Endothelial cell of umbilical vein (primary cell): ENCODE measurements at regions not wholly inside any gene's neighbourhood (a gene's known extent, or its start where the extent isn't known, plus 50 kb on each side); places are given as distances from the start of the nearest gene placed in this dataset.
"Not testable (repeated sequence)": the region's sequence is repeated elsewhere in the genome, so short reads cannot be mapped to it uniquely, and the experiment has no call there.

ENCODE experiments used
- BruUV-seq: library from RNA; stranded (reverse); fragments of 400-500 nt; replicated peaks from 2 replicates; lab custom pipeline; 2021; lab: Mats Ljungman, UMichigan
- CTCF ChIA-PET: fragments of 300-600, 350-600 bp; sonication (Branson Sonifier 250); formaldehyde crosslinking; loops from one replicate; lab custom pipeline; 2021; ENCODE audit warnings: antibody characterized with exemption, inconsistent platforms; lab: Charles Lee
- POLR2A ChIA-PET: fragments of 300-600, 350-600 bp; sonication (Branson Sonifier 250); formaldehyde crosslinking; loops from one replicate; lab custom pipeline; 2021; ENCODE audit warnings: antibody characterized with exemption, inconsistent platforms; lab: Charles Lee
- DNase-seq: peaks from one replicate; pipeline ENCODE4 v3.0.0-alpha.2; 2011; ENCODE audit warnings: low read depth, low spot score
- FAIRE-seq: peaks from 2 replicates; lab custom pipeline; 2011; peaks lifted over from hg19 to GRCh38; lab: Jason Lieb, UNC
- H2AFZ ChIP-seq: 2 replicates; pipeline ENCODE4 v1.6.0; 2012; ENCODE audit warnings: low read depth, low read length, control low read depth, inconsistent platforms
- H3K27ac ChIP-seq: 2 replicates; pipeline ENCODE4 v1.5.1; 2011; ENCODE audit warnings: low read depth, mild to moderate bottlenecking, control low read depth, low read length, moderate library complexity; ENCODE audit not compliant: insufficient read depth
- H3K27me3 ChIP-seq, 2 experiments: 2 replicates each; pipeline versions ENCODE4 v1.6.0 to v1.6.1; 2011; ENCODE audit warnings: low read length in 2 of 2, mixed read lengths in 1 of 2; ENCODE audit not compliant: control insufficient read depth in 2 of 2, insufficient read depth in 2 of 2
- H3K36me3 ChIP-seq, 2 experiments: 2 replicates in 1 of 2; 3 replicates in 1 of 2; pipeline ENCODE4 v1.5.1; 2011; ENCODE audit warnings: low read length in 2 of 2, mild to moderate bottlenecking in 1 of 2, moderate library complexity in 1 of 2; ENCODE audit not compliant: control insufficient read depth in 2 of 2, insufficient read depth in 2 of 2; ENCODE audit errors: extremely low read depth in 1 of 2
- H3K4me1 ChIP-seq: 3 replicates; pipeline ENCODE4 v1.5.1; 2011; ENCODE audit warnings: mild to moderate bottlenecking, low read length; ENCODE audit not compliant: control insufficient read depth, insufficient read depth; ENCODE audit errors: extremely low read depth
- H3K4me2 ChIP-seq: 2 replicates; pipeline ENCODE4 v1.6.1; 2011; ENCODE audit warnings: low read length, control low read depth, mixed read lengths; ENCODE audit not compliant: insufficient read depth
- H3K4me3 ChIP-seq, 3 experiments: fragments of 200-600 bp in 1 of 3; sonication (generic), shearing (Covaris generic) in 1 of 3; replicated peaks in 1 of 3; 2 replicates each; pipeline ENCODE4 v1.5.1; 2011 to 2016; ENCODE audit warnings: control low read depth in 3 of 3, low read length in 3 of 3, mild to moderate bottlenecking in 2 of 3, inconsistent platforms in 1 of 3, low read depth in 1 of 3, moderate library complexity in 1 of 3; ENCODE audit not compliant: insufficient read depth in 1 of 3
- H3K79me2 ChIP-seq: 2 replicates; pipeline ENCODE4 v1.6.0; 2012; ENCODE audit warnings: low read length, inconsistent platforms; ENCODE audit not compliant: control insufficient read depth, insufficient read depth
- H3K9ac ChIP-seq: replicated peaks from 2 replicates; pipeline ENCODE3; 2011; ENCODE audit warnings: low read length, control low read depth; ENCODE audit not compliant: insufficient read depth; ENCODE audit errors: extremely low read depth
- H3K9me1 ChIP-seq: replicated peaks from 3 replicates; pipeline ENCODE4 v1.6.0; 2011; ENCODE audit warnings: mild to moderate bottlenecking, low read length; ENCODE audit not compliant: control insufficient read depth, insufficient read depth; ENCODE audit errors: extremely low read depth
- H3K9me3 ChIP-seq: replicated peaks from 2 replicates; pipeline ENCODE4 v1.5.1; 2012; ENCODE audit warnings: low read length, inconsistent platforms; ENCODE audit not compliant: control insufficient read depth, insufficient read depth
- H4K20me1 ChIP-seq: replicated peaks from 2 replicates; pipeline ENCODE3; 2011; ENCODE audit warnings: mild to moderate bottlenecking, low read length; ENCODE audit not compliant: control insufficient read depth, insufficient read depth; ENCODE audit errors: extremely low read depth
- CTCF ChIP-seq, 2 donors: IDR thresholded peaks; 1 replicate in 1 of 2; 2 replicates in 1 of 2; pipeline ENCODE4 v1.5.1; 2011; ENCODE audit warnings: low read length in 2 of 2, mild to moderate bottlenecking in 2 of 2, moderate library complexity in 2 of 2, control low read depth in 1 of 2, inconsistent platforms in 1 of 2, low read depth in 1 of 2; ENCODE audit not compliant: insufficient read depth in 1 of 2; ENCODE audit errors: extremely low read depth in 1 of 2
- EZH2 ChIP-seq: IDR thresholded peaks from 2 replicates; pipeline ENCODE4 v1.6.1; 2012; ENCODE audit warnings: borderline replicate concordance, low read depth, mild to moderate bottlenecking, moderate library complexity, low read length, inconsistent platforms; ENCODE audit not compliant: severe bottlenecking
- FOS ChIP-seq: IDR thresholded peaks from 2 replicates; pipeline ENCODE4 v1.6.1; 2011; ENCODE audit warnings: mild to moderate bottlenecking, low read length, moderate library complexity, borderline replicate concordance; ENCODE audit not compliant: insufficient read depth
- GATA2 ChIP-seq: IDR thresholded peaks from 2 replicates; pipeline ENCODE4 v1.7.0; 2011; ENCODE audit warnings: low read depth, mild to moderate bottlenecking, moderate library complexity, mixed read lengths, low read length; ENCODE audit not compliant: insufficient read length, insufficient read depth
- MYC ChIP-seq: IDR thresholded peaks from one replicate; pipeline ENCODE4 v1.6.1; 2011; ENCODE audit warnings: mild to moderate bottlenecking, low read depth, low read length
- POLR2A ChIP-seq: IDR thresholded peaks from 2 replicates; pipeline ENCODE4 v1.6.1; 2012; ENCODE audit warnings: low read depth, mild to moderate bottlenecking, control low read depth, low read length
- POLR2AphosphoS5 ChIP-seq: IDR thresholded peaks from 2 replicates; pipeline ENCODE4 v1.6.1; 2012; ENCODE audit warnings: low read depth, mild to moderate bottlenecking, control low read depth, low read length, moderate library complexity; ENCODE audit not compliant: insufficient read depth
- dilution Hi-C: fragments of 300-500 bp; cut with MboI; formaldehyde crosslinking; loops from one replicate; pipeline ENCODE4 v1.15.0; 2019; ENCODE audit warnings: low sequenced_read_pairs; ENCODE audit not compliant: extremely low pct_ligation_motif_present
- intact Hi-C: fragments of 100-400 bp; cut with micrococcal nuclease; formaldehyde crosslinking; loops from one replicate; pipeline ENCODE4 v1.10.0; 2022
- TF ChIP-seq, protein P1 (sequence below): IDR thresholded peaks from 2 replicates; pipeline ENCODE4 v1.6.1; 2011; ENCODE audit not compliant: insufficient read depth, insufficient read length

GRCh38 chr4:188383180-188383579 lies 243.9 kb downstream of the TRIML1 start:
- no TSS peak for BruUV-seq
- CTCF ChIA-PET: no interaction called here
- Histone ChIP-seq H3K4me1 (no peaks in the 10 kb centered on the region), H3K27ac (no peak overlapping the region), H3K9ac (no peak overlapping the region), H3K79me2 (no peaks in the 10 kb centered on the region), H3K36me3 (no peaks in the 10 kb centered on the region), H4K20me1 (no peaks in the 10 kb centered on the region), H3K4me3 (no peak overlapping the region), H3K9me1 (no peaks in the 10 kb centered on the region), H3K9me3 (peaks cover 4% of the 10 kb centered on the region), H3K4me2 (no peak overlapping the region), H2AFZ (no peak overlapping the region), H3K27me3 (no peaks in the 10 kb centered on the region)
- TF ChIP-seq MYC: no peak
- no peak for TF ChIP-seq POLR2A
- TF ChIP-seq, protein P1, sequence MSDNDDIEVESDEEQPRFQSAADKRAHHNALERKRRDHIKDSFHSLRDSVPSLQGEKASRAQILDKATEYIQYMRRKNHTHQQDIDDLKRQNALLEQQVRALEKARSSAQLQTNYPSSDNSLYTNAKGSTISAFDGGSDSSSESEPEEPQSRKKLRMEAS: no peak
- dilution Hi-C loops: no loop called here
- intact Hi-C loops: no loop called here
- POLR2A ChIA-PET: no interaction called here
- FAIRE-seq: no peak
- DNase-seq: no peak

GRCh38 chr4:188387179-188387791 lies 248.0 kb downstream of the TRIML1 start:
- ChIA-PET CTCF (no interaction called here), POLR2A (no interaction called here)
- H3K79me2 ChIP-seq: no peaks in the 10 kb centered on the region
- H4K20me1 ChIP-seq: no peaks in the 10 kb centered on the region
- H3K27ac ChIP-seq: no peak overlapping the region
- dilution Hi-C loops (no loop called here), intact Hi-C loops (no loop called here)
- no peak overlapping the region for H2AFZ ChIP-seq
- H3K9me1 ChIP-seq: no peaks in the 10 kb centered on the region
- no peak overlapping the region for H3K4me2 ChIP-seq
- no peaks in the 10 kb centered on the region for H3K36me3 ChIP-seq
- peaks cover 2% of the 10 kb centered on the region for H3K9me3 ChIP-seq
- no peak overlapping the region for H3K9ac ChIP-seq
- BruUV-seq: no TSS peak
- no peak overlapping the region for H3K4me3 ChIP-seq
- no peaks in the 10 kb centered on the region for H3K4me1 ChIP-seq
- H3K27me3 ChIP-seq: no peaks in the 10 kb centered on the region
- TF ChIP-seq POLR2A (no peak), GATA2 (no peak), CTCF (IDR thresholded peaks at IDR 0.05; ENCODE audit: extremely low read depth in 1 of 2, insufficient read depth in 1 of 2, low read depth in 1 of 2, low read length in 2 of 2) (no peak), MYC (no peak), EZH2 (no peak), POLR2AphosphoS5 (no peak), FOS (no peak)
- TF ChIP-seq, protein P1: no peak
- FAIRE-seq: no peak
- DNase-seq: no peak

- H3K4me3 ChIP-seq, H3K9me1 ChIP-seq, H4K20me1 ChIP-seq, H3K9ac ChIP-seq, dilution Hi-C loops, H3K4me1 ChIP-seq, H3K36me3 ChIP-seq, H3K27ac ChIP-seq, H3K79me2 ChIP-seq, CTCF ChIA-PET, FAIRE-seq, POLR2A ChIA-PET, H3K4me2 ChIP-seq, H2AFZ ChIP-seq, H3K9me3 ChIP-seq, DNase-seq, intact Hi-C loops, BruUV-seq, H3K27me3 ChIP-seq: not testable (repeated sequence)
These were observed 252.1 kb downstream of the TRIML1 start for GRCh38 chr4:188391349-188391748.
